HepG2 (cell line): ENCODE measurements at regions not wholly inside any gene's neighbourhood (a gene's known extent, or its start where the extent isn't known, plus 50 kb on each side); places are given as distances from the start of the nearest gene placed in this dataset.

ENCODE experiments used
- ATAC-seq: fragments of 200-7000 bp; cut with Tn5 transposase; 3 replicates; pipeline ENCODE4 v1.9.1; 2020; ENCODE audit warnings: mild to moderate bottlenecking, moderate library complexity
- BruUV-seq: library from RNA; stranded (reverse); fragments of 400-500 nt; replicated peaks from 2 replicates; lab custom pipeline; 2021; lab: Mats Ljungman, UMichigan
- CTCF ChIA-PET: fragments of 300-600 bp; formaldehyde crosslinking; extraction: SDS; loops from one replicate; lab custom pipeline; 2021; ENCODE audit warnings: low total read pairs, inconsistent platforms, low intra/inter-chr PET ratio; lab: Yijun Ruan, JAX
- POLR2A ChIA-PET: fragments of 350-600 bp; sonication (Branson Sonifier 250); formaldehyde crosslinking; loops from one replicate; lab custom pipeline; 2020; ENCODE audit warnings: antibody characterized with exemption, inconsistent platforms; lab: Yijun Ruan, JAX
- DNase-seq: peaks from one replicate; pipeline ENCODE4 v3.0.0-alpha.2; 2015; ENCODE audit warnings: low spot score
- FAIRE-seq: peaks from 3 replicates; lab custom pipeline; 2011; peaks lifted over from hg19 to GRCh38; lab: Jason Lieb, UNC
- H2AFZ ChIP-seq: one replicate; pipeline ENCODE4 v1.6.1; 2011; ENCODE audit warnings: low read length, inconsistent platforms
- H3K27ac ChIP-seq: fragments of 300-600 bp; 3 replicates; pipeline ENCODE4 v1.8.0; 2011; ENCODE audit warnings: mixed run types, mild to moderate bottlenecking, mixed read lengths, low read length, inconsistent platforms; ENCODE audit not compliant: insufficient read depth; ENCODE audit errors: extremely low read length
- H3K27me3 ChIP-seq, 2 experiments: fragments of 200-600 bp in 1 of 2; 2 replicates in 1 of 2; 3 replicates in 1 of 2; pipeline versions ENCODE4 v1.6.0 to v1.8.0; 2011; ENCODE audit warnings: low read length in 2 of 2, mild to moderate bottlenecking in 2 of 2, moderate library complexity in 2 of 2, inconsistent platforms in 1 of 2; ENCODE audit not compliant: insufficient read depth in 2 of 2, control insufficient read depth in 1 of 2
- H3K36me3 ChIP-seq, 2 experiments: fragments of 200-600 bp in 1 of 2; replicated peaks in 1 of 2; 2 replicates in 1 of 2; 3 replicates in 1 of 2; pipeline versions ENCODE4 v1.5.1 to v1.8.0; 2011; ENCODE audit warnings: low read length in 2 of 2, inconsistent platforms in 1 of 2; ENCODE audit not compliant: insufficient read depth in 2 of 2, control insufficient read depth in 1 of 2
- H3K4me1 ChIP-seq: 2 replicates; pipeline ENCODE4 v1.5.1; 2012; ENCODE audit warnings: low read length, inconsistent platforms; ENCODE audit not compliant: insufficient read depth
- H3K4me2 ChIP-seq: 2 replicates; pipeline ENCODE4 v1.6.0; 2011; ENCODE audit warnings: low read depth, low read length, inconsistent platforms
- H3K4me3 ChIP-seq, 3 experiments: fragments of 200-600 bp in 1 of 3; sonication (generic), shearing (Covaris generic) in 1 of 3; replicated peaks in 1 of 3; 2 replicates each; pipeline ENCODE4 v1.5.1; 2011 to 2016; ENCODE audit warnings: low read length in 3 of 3, inconsistent platforms in 2 of 3, low read depth in 2 of 3, mild to moderate bottlenecking in 2 of 3, control low read depth in 1 of 3, mixed read lengths in 1 of 3; ENCODE audit not compliant: insufficient read depth in 1 of 3
- H3K79me2 ChIP-seq: one replicate; pipeline ENCODE4 v1.6.1; 2011; ENCODE audit warnings: low read length, inconsistent platforms; ENCODE audit not compliant: insufficient read depth
- H3K9ac ChIP-seq: 2 replicates; pipeline ENCODE4 v1.6.0; 2011; ENCODE audit warnings: mild to moderate bottlenecking, low read depth, low read length, inconsistent platforms; ENCODE audit not compliant: insufficient read depth
- H3K9me3 ChIP-seq: 2 replicates; pipeline ENCODE4 v1.5.1; 2012; ENCODE audit warnings: mild to moderate bottlenecking, low read length
- H4K20me1 ChIP-seq: 2 replicates; pipeline ENCODE4 v1.6.0; 2011; ENCODE audit warnings: inconsistent platforms, mild to moderate bottlenecking, low read length, moderate library complexity; ENCODE audit not compliant: insufficient read depth
- MAFK ChIP-seq, 2 experiments: IDR thresholded peaks in 1 of 2; conservative IDR thresholded peaks in 1 of 2; 2 replicates each; pipeline ENCODE4 v1.6.1; 2011; ENCODE audit warnings: improper control_type of control experiment in 2 of 2, low read length in 2 of 2
- NFE2L2 ChIP-seq: fragments of 150-350 bp; IDR thresholded peaks from 2 replicates; pipeline ENCODE4 v1.6.1; 2014; ENCODE audit warnings: low read length
- ZMYM4 ChIP-seq: sonication (generic); formaldehyde crosslinking; IDR thresholded peaks from 2 replicates; pipeline ENCODE4 v1.8.1; 2023; ENCODE audit warnings: mild to moderate bottlenecking, missing genetic modification reagents
- ZNF251 ChIP-seq: sonication (generic); formaldehyde crosslinking; IDR thresholded peaks from 2 replicates; pipeline ENCODE4 v1.9.0; 2021; ENCODE audit warnings: mild to moderate bottlenecking, missing genetic modification reagents
- ZNF549 ChIP-seq: sonication (generic); formaldehyde crosslinking; IDR thresholded peaks from 2 replicates; pipeline ENCODE4 v1.5.0; 2020; ENCODE audit warnings: missing genetic modification reagents
- ZNF629 ChIP-seq: sonication (generic); formaldehyde crosslinking; conservative IDR thresholded peaks from 2 replicates; pipeline ENCODE4 v1.5.0; 2020; ENCODE audit warnings: missing genetic modification reagents
- ZNF792 ChIP-seq: IDR thresholded peaks from 2 replicates; pipeline ENCODE4 v1.6.1; 2016
- WGBS: methylation state at CpG from one replicate; pipeline ENCODE4 v1.1.6; 2017; ENCODE audit warnings: low lambda C conversion rate; 5-methylcytosine and 5-hydroxymethylcytosine counted together
- in situ Hi-C: cut with HindIII; loops from 2 replicates; pipeline ENCODE4 v1.10.0; 2017; ENCODE audit warnings: low pct_unique_long_range_greater_than_20kb; ENCODE audit not compliant: extremely low pct_ligation_motif_present
- intact Hi-C: fragments of 100-400 bp; cut with micrococcal nuclease; formaldehyde crosslinking; loops from one replicate; pipeline ENCODE4 v1.10.0; 2022; ENCODE audit not compliant: unreplicated experiment
- TF ChIP-seq, protein P1 (sequence below), 2 experiments: sonication (generic) in 1 of 2; formaldehyde crosslinking in 1 of 2; IDR thresholded peaks; 2 replicates each; pipeline versions ENCODE4 v1.4.0 to v1.6.1; 2016 to 2020; ENCODE audit warnings: borderline replicate concordance in 1 of 2, low read depth in 1 of 2, mild to moderate bottlenecking in 1 of 2, missing genetic modification reagents in 1 of 2

DNA sequence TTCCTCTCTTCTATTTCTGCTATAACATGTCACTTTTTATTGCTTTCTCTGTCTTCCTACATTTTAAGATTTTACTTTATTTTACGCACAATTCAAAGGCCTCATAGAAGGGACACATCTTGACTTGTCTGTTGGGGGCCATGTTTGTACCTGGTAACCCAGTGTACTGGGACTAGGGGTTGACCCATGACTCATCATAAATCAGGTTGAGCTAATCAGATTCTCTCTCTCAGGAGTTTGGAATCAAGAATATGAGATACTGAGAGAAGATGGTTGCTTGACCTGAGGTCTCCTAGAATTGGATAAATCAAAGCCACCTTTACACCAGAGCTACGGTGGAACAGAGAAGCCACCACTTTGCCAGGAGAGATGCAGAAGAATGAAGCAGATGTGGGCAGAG, 153.0 kb downstream of the UXS1 start:
- Histone ChIP-seq H3K4me1 (no peaks in the 10 kb centered on the region), H3K4me3 (no peak overlapping the region), H3K9me3 (no peaks in the 10 kb centered on the region), H2AFZ (no peak overlapping the region), H3K36me3 (no peaks in the 10 kb centered on the region), H3K9ac (no peak overlapping the region), H3K4me2 (no peak overlapping the region), H4K20me1 (no peaks in the 10 kb centered on the region), H3K79me2 (no peaks in the 10 kb centered on the region)
- ATAC-seq (no peak), DNase-seq (no peak), FAIRE-seq (no peak)
- ChIA-PET POLR2A (no interaction called here), CTCF (no interaction called here)
- in situ Hi-C loops (no loop called here), intact Hi-C loops (no loop called here)
- WGBS: 88% methylated on average over 2 of the region's 2 CpGs
- BruUV-seq: no TSS peak
- TF ChIP-seq ZNF629 (no peak), MAFK (conservative IDR thresholded peaks at IDR 0.05 in 1 of 2, IDR thresholded peaks at IDR 0.05 in 1 of 2; ENCODE audit: low read length in 2 of 2) (peak; percentile 21 to 30; a peak in 2 of 4 replicates), ZNF549 (no peak), NFE2L2 (peak; percentile 86), ZMYM4 (CRISPR knock-in tag) (no peak), ZNF251 (CRISPR knock-in tag) (no peak), ZNF792 (CRISPR knock-in tag) (no peak)
- TF ChIP-seq, protein P1, sequence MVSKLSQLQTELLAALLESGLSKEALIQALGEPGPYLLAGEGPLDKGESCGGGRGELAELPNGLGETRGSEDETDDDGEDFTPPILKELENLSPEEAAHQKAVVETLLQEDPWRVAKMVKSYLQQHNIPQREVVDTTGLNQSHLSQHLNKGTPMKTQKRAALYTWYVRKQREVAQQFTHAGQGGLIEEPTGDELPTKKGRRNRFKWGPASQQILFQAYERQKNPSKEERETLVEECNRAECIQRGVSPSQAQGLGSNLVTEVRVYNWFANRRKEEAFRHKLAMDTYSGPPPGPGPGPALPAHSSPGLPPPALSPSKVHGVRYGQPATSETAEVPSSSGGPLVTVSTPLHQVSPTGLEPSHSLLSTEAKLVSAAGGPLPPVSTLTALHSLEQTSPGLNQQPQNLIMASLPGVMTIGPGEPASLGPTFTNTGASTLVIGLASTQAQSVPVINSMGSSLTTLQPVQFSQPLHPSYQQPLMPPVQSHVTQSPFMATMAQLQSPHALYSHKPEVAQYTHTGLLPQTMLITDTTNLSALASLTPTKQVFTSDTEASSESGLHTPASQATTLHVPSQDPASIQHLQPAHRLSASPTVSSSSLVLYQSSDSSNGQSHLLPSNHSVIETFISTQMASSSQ (IDR thresholded peaks at IDR 0.05; ENCODE audit: low read depth): no peak
- TF ChIP-seq, protein P1 (CRISPR knock-in tag; IDR thresholded peaks at IDR 0.05; ENCODE audit: borderline replicate concordance): no peak
- TF ChIP-seq, all 625 proteins: peak for 2
- Histone ChIP-seq H3K27ac (no peak overlapping the region), H3K27me3 (peaks cover 4 to 35% of the 10 kb centered on the region in 2 experiments; a peak in 4 of 5 replicates)
